IMR-90 (cell line): ENCODE measurements at regions not wholly inside any gene's neighbourhood (a gene's known extent, or its start where the extent isn't known, plus 50 kb on each side); places are given as distances from the start of the nearest gene placed in this dataset.

Source experiments
- ATAC-seq: fragments of 200-7000 bp; cut with Tn5 transposase; 2 replicates; pipeline ENCODE4 v1.9.1; 2020; ENCODE audit warnings: low read depth, mild to moderate bottlenecking, moderate library complexity
- BruUV-seq: library from RNA; stranded (reverse); fragments of 400-500 nt; replicated peaks from 2 replicates; lab custom pipeline; 2021; lab: Mats Ljungman, UMichigan
- CTCF ChIA-PET: fragments of 300-600 bp; formaldehyde crosslinking; extraction: SDS; loops from one replicate; lab custom pipeline; 2021; ENCODE audit warnings: antibody characterized with exemption; lab: Yijun Ruan, JAX
- POLR2A ChIA-PET: fragments of 300-600 bp; sonication (Branson Sonifier 250); formaldehyde crosslinking; loops from one replicate; lab custom pipeline; 2022; ENCODE audit warnings: antibody characterized with exemption; ENCODE audit not compliant: unreplicated experiment; lab: Charles Lee
- DNase-seq: peaks from one replicate; pipeline ENCODE4 v3.0.0; 2013
- H2AFZ ChIP-seq: replicated peaks from 2 replicates; pipeline ENCODE3; 2013; ENCODE audit warnings: low read length, mild to moderate bottlenecking; ENCODE audit not compliant: poor library complexity
- H2AK5ac ChIP-seq: 2 replicates; pipeline ENCODE4 v1.6.1; 2013; ENCODE audit warnings: low read depth, low read length, inconsistent platforms
- H2AK9ac ChIP-seq: replicated peaks from 2 replicates; pipeline ENCODE3; 2013; ENCODE audit warnings: mild to moderate bottlenecking, low read depth, low read length, moderate library complexity; ENCODE audit not compliant: poor library complexity
- H2BK120ac ChIP-seq: 2 replicates; pipeline ENCODE4 v1.6.1; 2013; ENCODE audit warnings: low read depth, low read length, inconsistent platforms
- H2BK15ac ChIP-seq: 3 replicates; pipeline ENCODE4 v1.6.1; 2013; ENCODE audit warnings: low read depth, low read length, inconsistent platforms
- H2BK20ac ChIP-seq: 2 replicates; pipeline ENCODE4 v1.6.1; 2013; ENCODE audit warnings: low read depth, mild to moderate bottlenecking, inconsistent platforms, low read length, moderate library complexity
- H2BK5ac ChIP-seq: 2 replicates; pipeline ENCODE4 v1.6.1; 2013; ENCODE audit warnings: mild to moderate bottlenecking, low read depth, low read length, inconsistent platforms; ENCODE audit not compliant: poor library complexity, severe bottlenecking
- H3K14ac ChIP-seq: replicated peaks from 2 replicates; pipeline ENCODE4 v1.6.1; 2013; ENCODE audit warnings: low read depth, low read length, inconsistent platforms
- H3K18ac ChIP-seq: 2 replicates; pipeline ENCODE4 v1.6.1; 2013; ENCODE audit warnings: low read depth, low read length, control low read depth
- H3K23ac ChIP-seq: 2 replicates; pipeline ENCODE4 v1.6.1; 2013; ENCODE audit warnings: low read depth, low read length, inconsistent platforms
- H3K27ac ChIP-seq: 2 replicates; pipeline ENCODE4 v1.5.1; 2013; ENCODE audit warnings: mild to moderate bottlenecking, control low read depth, low read length; ENCODE audit not compliant: insufficient read depth
- H3K27me3 ChIP-seq: 2 replicates; pipeline ENCODE4 v1.6.1; 2013; ENCODE audit warnings: low read length; ENCODE audit not compliant: control insufficient read depth, insufficient read depth
- H3K36me3 ChIP-seq: 2 replicates; pipeline ENCODE4 v1.6.1; 2013; ENCODE audit warnings: low read length, mixed read lengths; ENCODE audit not compliant: control insufficient read depth, insufficient read depth
- H3K4ac ChIP-seq: 2 replicates; pipeline ENCODE4 v1.6.1; 2013; ENCODE audit warnings: low read depth, low read length, inconsistent platforms
- H3K4me1 ChIP-seq: 2 replicates; pipeline ENCODE4 v1.6.1; 2013; ENCODE audit warnings: low read length, mixed read lengths; ENCODE audit not compliant: control insufficient read depth, insufficient read depth
- H3K4me2 ChIP-seq: 2 replicates; pipeline ENCODE4 v1.6.1; 2013; ENCODE audit warnings: low read depth, mild to moderate bottlenecking, control low read depth, low read length, moderate library complexity
- H3K4me3 ChIP-seq: 2 replicates; pipeline ENCODE4 v1.5.1; 2013; ENCODE audit warnings: low read depth, mild to moderate bottlenecking, control low read depth, low read length, moderate library complexity; ENCODE audit not compliant: insufficient read depth
- H3K56ac ChIP-seq: 2 replicates; pipeline ENCODE4 v1.6.1; 2013; ENCODE audit warnings: low read length, inconsistent platforms; ENCODE audit not compliant: insufficient read depth; ENCODE audit errors: extremely low read depth
- H3K79me1 ChIP-seq, 2 experiments: 2 replicates each; pipeline ENCODE4 v1.6.1; 2013; ENCODE audit warnings: low read length in 2 of 2, inconsistent platforms in 1 of 2, low read depth in 1 of 2
- H3K9ac ChIP-seq: 2 replicates; pipeline ENCODE4 v1.6.1; 2013; ENCODE audit warnings: low read depth, low read length, control low read depth
- H3K9me1 ChIP-seq: 2 replicates; pipeline ENCODE4 v1.6.1; 2013; ENCODE audit warnings: low read length, inconsistent platforms; ENCODE audit not compliant: insufficient read depth
- H3K9me3 ChIP-seq: 2 replicates; pipeline ENCODE4 v1.6.1; 2013; ENCODE audit warnings: low read length; ENCODE audit not compliant: control insufficient read depth, insufficient read depth
- H4K20me1 ChIP-seq: 2 replicates; pipeline ENCODE4 v1.6.1; 2013; ENCODE audit warnings: low read length, inconsistent platforms; ENCODE audit not compliant: insufficient read depth
- H4K5ac ChIP-seq: 2 replicates; pipeline ENCODE4 v1.6.1; 2013; ENCODE audit warnings: mild to moderate bottlenecking, low read depth, low read length, control low read depth
- H4K8ac ChIP-seq, 2 experiments: 2 replicates each; pipeline ENCODE4 v1.6.1; 2013; ENCODE audit warnings: low read depth in 2 of 2, low read length in 2 of 2, control low read depth in 1 of 2, inconsistent platforms in 1 of 2
- H4K91ac ChIP-seq: 2 replicates; pipeline ENCODE4 v1.6.1; 2013; ENCODE audit warnings: low read depth, low read length, inconsistent platforms; ENCODE audit not compliant: insufficient read depth
- CEBPB ChIP-seq: IDR thresholded peaks from 2 replicates; pipeline ENCODE4 v1.6.1; 2012; ENCODE audit warnings: low read depth, low read length, improper control_type of control experiment
- RFX5 ChIP-seq: IDR thresholded peaks from 2 replicates; pipeline ENCODE4 v1.8.0; 2012; ENCODE audit warnings: low read depth, mild to moderate bottlenecking, low read length, moderate library complexity
- WGBS, 2 experiments: methylation state at CpG; one replicate each; pipeline versions ENCODE4 v1.1.5 to v1.1.7; 2013; ENCODE audit warnings: missing lambda C conversion rate in 2 of 2; ENCODE audit not compliant: insufficient read length in 1 of 2; ENCODE audit errors: extremely low coverage in 2 of 2; 5-methylcytosine and 5-hydroxymethylcytosine counted together
- dilution Hi-C: fragments of 300-500 bp; cut with HindIII; formaldehyde crosslinking; loops from one replicate; pipeline ENCODE4 v1.14.3; 2018; ENCODE audit warnings: low sequenced_read_pairs; ENCODE audit not compliant: unreplicated experiment
- in situ Hi-C: fragments of 300-500 bp; cut with MboI; formaldehyde crosslinking; loops from 3 replicates; pipeline ENCODE4 v1.14.3; 2019; ENCODE audit warnings: low sequenced_read_pairs, inconsistent platforms, mixed read lengths
- intact Hi-C: fragments of 100-400 bp; cut with micrococcal nuclease; formaldehyde crosslinking; loops from 2 replicates; pipeline ENCODE4 v1.10.0; 2022

DNA sequence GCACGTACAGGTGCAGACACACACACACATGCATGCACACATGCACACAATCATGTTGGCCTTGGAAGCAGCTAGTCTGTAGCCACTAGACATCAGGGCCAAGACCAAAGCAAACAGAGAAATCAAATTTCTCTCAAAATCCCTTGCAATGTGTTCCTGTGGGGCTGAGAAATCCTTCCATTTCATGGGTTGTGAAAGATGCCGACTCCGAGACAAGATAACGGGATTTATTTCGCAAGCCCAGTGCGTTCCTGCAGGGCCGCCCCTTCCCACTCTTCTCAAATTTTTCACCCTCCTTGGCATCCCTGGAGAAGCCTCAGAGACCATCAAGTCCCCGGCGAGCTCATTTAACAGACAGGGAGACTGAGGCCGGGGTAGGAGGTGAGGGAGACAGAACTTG is 366.7 kb downstream of the MN1 start:
- Histone ChIP-seq H3K9me1 (no peaks in the 10 kb centered on the region), H4K20me1 (no peaks in the 10 kb centered on the region), H3K4me3 (no peak overlapping the region), H4K8ac (no peak overlapping the region), H3K18ac (no peak overlapping the region), H3K36me3 (no peaks in the 10 kb centered on the region), H2BK20ac (no peak overlapping the region), H4K5ac (no peak overlapping the region), H2BK5ac (no peak overlapping the region), H3K27me3 (peaks cover 15% of the 10 kb centered on the region), H3K9me3 (peaks cover 12% of the 10 kb centered on the region), H3K4ac (no peak overlapping the region), H2BK120ac (no peak overlapping the region), H3K9ac (no peak overlapping the region), H3K27ac (no peak overlapping the region), H3K4me2 (no peak overlapping the region), H3K56ac (no peak overlapping the region), H3K79me1 (no peaks in the 10 kb centered on the region), H3K23ac (no peak overlapping the region), H2AK9ac (no peak overlapping the region), H4K91ac (no peak overlapping the region), H2AK5ac (no peak overlapping the region), H2BK15ac (no peak overlapping the region), H3K14ac (no peak overlapping the region), H2AFZ (no peak overlapping the region), H3K4me1 (peaks cover 2% of the 10 kb centered on the region; the same call in 1 of the 2 replicates)
- no peak for DNase-seq
- no TSS peak for BruUV-seq
- CTCF ChIA-PET, result no interaction called here
- WGBS, 2 experiments, result no CpG with 5 or more reads among the region's 10 CpGs
- TF ChIP-seq RFX5 (no peak), CEBPB (0 out of 2 replicates have a peak, but pooled peaks have one; percentile 6)
- intact Hi-C loops (no loop called here), in situ Hi-C loops (no loop called here), dilution Hi-C loops (no loop called here)
- ATAC-seq, result no peak
- POLR2A ChIA-PET, result no interaction called here
